DMS114 treated with DMSO at 0.1 percent for 48 hours (cell line): ENCODE measurements at regions not wholly inside any gene's neighbourhood (a gene's known extent, or its start where the extent isn't known, plus 50 kb on each side); places are given as distances from the start of the nearest gene placed in this dataset.
"Not testable (repeated sequence)": the region's sequence is repeated elsewhere in the genome, so short reads cannot be mapped to it uniquely, and the experiment has no call there.

Experiments used
- DNase-seq: peaks from one replicate; lab custom pipeline; 2025; ENCODE audit not compliant: unreplicated experiment; lab: John Stamatoyannopoulos, UW

GRCh38 chr2:238597638-238598528 lies 171.2 kb downstream of the ASB1 start:
- DNase-seq, result no peak

- no peak for DNase-seq
These were observed 172.2 kb downstream of the ASB1 start for GRCh38 chr2:238598802-238599530.

GRCh38 chr2:238599549-238600505 lies 173.1 kb downstream of the ASB1 start:
- DNase-seq, result no peak

GRCh38 chr2:238600506-238601432 lies 174.0 kb downstream of the ASB1 start:
- no peak for DNase-seq

GRCh38 chr2:238601433-238602222 lies 174.9 kb downstream of the ASB1 start:
- DNase-seq, result no peak

GRCh38 chr2:238602223-238602960 lies 175.7 kb downstream of the ASB1 start:
- DNase-seq, result no peak

- DNase-seq, result no peak
These were observed 176.9 kb downstream of the ASB1 start for GRCh38 chr2:238603596-238603995.

GRCh38 chr2:238606311-238606710 lies 179.6 kb downstream of the ASB1 start:
- no peak for DNase-seq

GRCh38 chr2:238613610-238614009 lies 186.9 kb downstream of the ASB1 start:
- DNase-seq, result no peak

GRCh38 chr2:238614376-238614775 lies 187.6 kb downstream of the ASB1 start:
- DNase-seq, result no peak

- DNase-seq, result no peak
These were observed 188.5 kb downstream of the ASB1 start for GRCh38 chr2:238615187-238615586.

GRCh38 chr2:238616681-238617080 lies 190.0 kb downstream of the ASB1 start:
- DNase-seq, result no peak

GRCh38 chr2:238618494-238619283 lies 192.0 kb downstream of the ASB1 start:
- not testable (repeated sequence) for DNase-seq

- DNase-seq, result no peak
These were observed 201.2 kb downstream of the ASB1 start for GRCh38 chr2:238627899-238628298.

GRCh38 chr2:238629064-238629463 lies 202.3 kb downstream of the ASB1 start:
- DNase-seq, result no peak

- DNase-seq, result no peak
These were observed 204.9 kb downstream of the ASB1 start for GRCh38 chr2:238631491-238632180.
